ENCODE measurements at regions not wholly inside any gene's neighbourhood (a gene's known extent, or its start where the extent isn't known, plus 50 kb on each side); places are given as distances from the start of the nearest gene placed in this dataset.
"Not testable (repeated sequence)": the region's sequence is repeated elsewhere in the genome, so short reads cannot be mapped to it uniquely, and the experiment has no call there.

DNA sequence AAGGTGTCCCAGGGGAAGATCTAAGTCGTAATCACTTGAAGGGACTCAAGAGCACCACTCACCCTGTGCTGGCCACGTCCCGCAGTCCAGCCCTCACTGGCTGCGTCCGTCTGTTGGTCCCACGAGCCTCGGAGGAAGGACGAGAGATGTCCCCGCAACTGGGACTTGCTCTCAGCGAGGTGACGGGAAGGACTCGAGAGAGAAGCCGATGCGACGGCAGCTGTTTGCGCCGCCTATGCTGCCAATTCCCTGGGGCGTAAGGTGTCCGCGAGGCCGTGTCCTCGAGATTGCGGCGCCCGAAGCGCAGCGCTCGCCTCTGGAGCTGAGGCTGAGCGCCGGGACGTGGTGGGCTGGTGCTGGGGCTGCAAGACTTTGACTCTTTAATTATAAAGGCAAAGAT lies 100.6 kb upstream of the SEMA3E start:
- intact Hi-C loops (cut with micrococcal nuclease), result no loop called here
- no peak overlapping the region for H3K4me3 Mint-ChIP-seq
- no peak overlapping the region for H3K27ac Mint-ChIP-seq
- H3K27me3 Mint-ChIP-seq, result no peaks in the 10 kb centered on the region
- ATAC-seq (ENCODE audit: low read depth) (no peak), DNase-seq (no peak)
- CTCF ChIA-PET, result no interaction called here
- no peaks in the 10 kb centered on the region for H3K36me3 Mint-ChIP-seq (ENCODE audit: low read depth)
- H3K4me1 Mint-ChIP-seq, result no peaks in the 10 kb centered on the region
- TF ChIP-seq CTCF (IDR thresholded peaks at IDR 0.05), result no peak
- H3K9me3 Mint-ChIP-seq, result peaks cover 10% of the 10 kb centered on the region
- POLR2A ChIA-PET, result no interaction called here

- intact Hi-C loops (cut with micrococcal nuclease), result no loop called here
- ChIA-PET CTCF (no interaction called here), POLR2A (no interaction called here)
- TF ChIP-seq CTCF (IDR thresholded peaks at IDR 0.05), result no peak
- no peaks in the 10 kb centered on the region for H3K36me3 Mint-ChIP-seq (ENCODE audit: low read depth)
- H3K9me3 Mint-ChIP-seq, result no peaks in the 10 kb centered on the region
- DNase-seq (no peak), ATAC-seq (ENCODE audit: low read depth) (no peak)
- no peaks in the 10 kb centered on the region for H3K27me3 Mint-ChIP-seq
- no peak overlapping the region for H3K4me3 Mint-ChIP-seq
- no peak overlapping the region for H3K27ac Mint-ChIP-seq
- no peaks in the 10 kb centered on the region for H3K4me1 Mint-ChIP-seq
Observed at GRCh38 chr7:83739527-83739926, 90.6 kb upstream of the SEMA3E start.

- H3K36me3 Mint-ChIP-seq (ENCODE audit: low read depth), result no peaks in the 10 kb centered on the region
- H3K27me3 Mint-ChIP-seq, result no peaks in the 10 kb centered on the region
- intact Hi-C loops (cut with micrococcal nuclease), result no loop called here
- no peak overlapping the region for H3K4me3 Mint-ChIP-seq
- H3K9me3 Mint-ChIP-seq, result no peaks in the 10 kb centered on the region
- ChIA-PET POLR2A (no interaction called here), CTCF (no interaction called here)
- no peak overlapping the region for H3K27ac Mint-ChIP-seq
- TF ChIP-seq CTCF (IDR thresholded peaks at IDR 0.05), result no peak
- no peak for ATAC-seq (ENCODE audit: low read depth)
- no peaks in the 10 kb centered on the region for H3K4me1 Mint-ChIP-seq
- no peak for DNase-seq
Observed at GRCh38 chr7:83738291-83738835, 89.4 kb upstream of the SEMA3E start.

DNA sequence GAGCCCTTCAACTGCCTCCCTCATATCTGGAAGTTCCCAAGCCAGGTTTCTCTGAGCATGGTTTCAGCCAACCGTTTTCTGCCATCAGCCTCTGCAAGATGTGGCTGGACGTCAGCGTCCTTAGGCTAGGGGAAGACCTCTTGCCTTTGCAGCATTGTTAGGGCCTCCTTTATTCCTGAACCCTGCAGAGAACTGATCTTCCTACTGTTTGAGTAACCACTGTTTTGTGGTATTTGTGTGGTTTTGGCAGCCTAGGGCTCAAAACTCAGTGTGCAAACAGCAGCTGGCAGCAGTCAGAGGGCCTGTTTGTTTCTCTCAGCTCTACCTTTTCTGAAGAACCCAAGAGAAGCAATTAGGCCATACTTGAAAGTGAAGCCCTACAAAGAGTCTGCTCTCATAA lies 83.4 kb upstream of the SEMA3E start:
- H3K27me3 Mint-ChIP-seq, result no peaks in the 10 kb centered on the region
- intact Hi-C loops (cut with micrococcal nuclease), result no loop called here
- H3K4me3 Mint-ChIP-seq, result no peak overlapping the region
- ChIA-PET POLR2A (no interaction called here), CTCF (no interaction called here)
- TF ChIP-seq CTCF (IDR thresholded peaks at IDR 0.05), result no peak
- no peaks in the 10 kb centered on the region for H3K9me3 Mint-ChIP-seq
- no peak overlapping the region for H3K27ac Mint-ChIP-seq
- DNase-seq, result no peak
- no peaks in the 10 kb centered on the region for H3K4me1 Mint-ChIP-seq
- no peak for ATAC-seq (ENCODE audit: low read depth)
- no peaks in the 10 kb centered on the region for H3K36me3 Mint-ChIP-seq (ENCODE audit: low read depth)

DNA sequence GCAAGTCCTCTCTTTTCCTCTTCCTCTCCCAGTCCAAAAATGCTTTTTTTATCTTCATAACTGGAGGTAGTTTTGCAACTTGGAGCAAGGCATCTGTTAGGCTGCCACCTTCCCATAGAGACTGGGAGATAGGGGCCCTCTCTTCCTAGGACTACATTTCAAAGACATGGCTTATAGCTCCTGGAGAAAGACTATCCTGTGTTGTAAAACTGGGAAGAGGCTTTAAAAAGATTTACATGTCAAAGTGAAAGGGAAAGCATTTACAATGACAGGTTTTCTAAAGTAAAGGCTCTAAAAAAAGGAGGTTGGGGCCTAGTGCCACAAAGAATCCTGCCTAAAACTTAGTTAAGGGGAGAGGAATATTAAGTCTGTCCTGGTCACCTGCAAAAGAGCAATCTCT lies 82.2 kb upstream of the SEMA3E start:
- CTCF ChIA-PET, result no interaction called here
- Mint-ChIP-seq H3K27me3 (no peaks in the 10 kb centered on the region), H3K9me3 (no peaks in the 10 kb centered on the region), H3K4me1 (no peaks in the 10 kb centered on the region), H3K36me3 (ENCODE audit: low read depth) (no peaks in the 10 kb centered on the region), H3K27ac (no peak overlapping the region), H3K4me3 (no peak overlapping the region)
- DNase-seq (no peak), ATAC-seq (ENCODE audit: low read depth) (no peak)
- intact Hi-C loops (cut with micrococcal nuclease), result no loop called here
- TF ChIP-seq CTCF (IDR thresholded peaks at IDR 0.05), result no peak
- POLR2A ChIA-PET, result no interaction called here

DNA sequence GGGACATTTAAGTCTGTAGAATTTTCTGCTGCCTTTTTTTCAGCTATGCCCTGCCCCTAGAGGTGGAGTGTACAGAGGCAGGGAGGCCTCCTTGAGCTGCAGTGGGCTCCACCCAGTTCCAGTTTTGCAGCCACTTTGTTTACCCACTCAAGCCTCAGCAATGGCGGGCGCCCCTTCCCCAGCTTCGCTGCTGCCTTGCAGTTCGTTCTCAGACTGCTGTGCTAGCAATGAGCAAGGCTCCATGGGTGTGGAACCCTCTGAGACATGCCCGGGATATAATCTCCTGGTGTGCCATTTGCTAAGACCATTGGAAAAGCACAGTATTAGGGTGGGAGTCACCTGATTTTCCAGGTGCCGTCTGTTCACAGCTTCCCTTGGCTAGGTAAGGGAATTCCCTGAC lies 68.0 kb upstream of the SEMA3E start:
- H3K9me3 Mint-ChIP-seq; POLR2A ChIA-PET; DNase-seq; H3K36me3 Mint-ChIP-seq (ENCODE audit: low read depth); H3K4me3 Mint-ChIP-seq; CTCF ChIA-PET; H3K4me1 Mint-ChIP-seq; H3K27ac Mint-ChIP-seq; ATAC-seq (ENCODE audit: low read depth); H3K27me3 Mint-ChIP-seq; intact Hi-C loops (cut with micrococcal nuclease): not testable (repeated sequence)
